Esophagus squamous epithelium (tissue), 5 donors: ENCODE measurements at regions not wholly inside any gene's neighbourhood (a gene's known extent, or its start where the extent isn't known, plus 50 kb on each side); places are given as distances from the start of the nearest gene placed in this dataset.
"Not testable (repeated sequence)": the region's sequence is repeated elsewhere in the genome, so short reads cannot be mapped to it uniquely, and the experiment has no call there.

Experiments used
- DNase-seq: peaks from one replicate; lab custom pipeline; 2025; lab: John Stamatoyannopoulos, UW
- H3K27ac ChIP-seq, 4 donors: fragments of 200-600 bp; sonication (generic); one replicate each; pipeline ENCODE4 v1.5.1; 2016 to 2019; ENCODE audit warnings: mild to moderate bottlenecking in 1 of 4
- H3K27me3 ChIP-seq, 4 donors: fragments of 200-600 bp; sonication (generic); 1 replicate in 3 of 4; 2 replicates in 1 of 4; pipeline versions ENCODE4 v1.5.1 to v1.6.0; 2017 to 2021; ENCODE audit warnings: antibody characterized with exemption in 1 of 4
- H3K36me3 ChIP-seq, 3 donors: fragments of 200-600 bp; sonication (generic); one replicate each; pipeline ENCODE4 v1.5.1; 2016 to 2019
- H3K4me1 ChIP-seq, 3 donors: fragments of 200-600 bp; sonication (generic); one replicate each; pipeline ENCODE4 v1.5.1; 2017 to 2019
- H3K4me3 ChIP-seq, 4 donors: fragments of 200-600 bp; sonication (generic); 1 replicate in 3 of 4; 2 replicates in 1 of 4; pipeline ENCODE4 v1.5.1; 2016 to 2019; ENCODE audit warnings: mild to moderate bottlenecking in 2 of 4, moderate library complexity in 1 of 4
- H3K9me3 ChIP-seq, 3 donors: fragments of 200-600 bp; sonication (generic); one replicate each; pipeline ENCODE4 v1.5.1; 2016 to 2019
- CTCF ChIP-seq, 6 experiments: fragments of 450-650 bp in 4 of 6; fragments of 200-600 bp in 2 of 6; sonication (generic) in 2 of 6; IDR thresholded peaks; one replicate each; pipeline ENCODE4 v1.5.1; 2016 to 2019; ENCODE audit warnings: antibody characterized with exemption in 6 of 6, mild to moderate bottlenecking in 4 of 6, moderate library complexity in 4 of 6
- POLR2A ChIP-seq, 4 donors: fragments of 450-650 bp; IDR thresholded peaks; one replicate each; pipeline ENCODE4 v1.6.1; 2017; ENCODE audit warnings: antibody characterized with exemption in 4 of 4, mild to moderate bottlenecking in 4 of 4, moderate library complexity in 3 of 4
- WGBS, 2 donors: methylation state at CpG; one replicate each; pipeline ENCODE4 v1.1.5; 2018; 5-methylcytosine and 5-hydroxymethylcytosine counted together
- intact Hi-C: fragments of 100-400 bp; cut with DNase I; formaldehyde crosslinking; loops from one replicate; pipeline ENCODE4 v1.15.0; 2022
- donor health status: DM: yes; HTN: yes; CAD: no.

GRCh38 chr6:168242111-168242939 lies 77.3 kb downstream of the DACT2 start:
- peaks cover 0 to 5% (median 0%) of the 10 kb centered on the region in 4 donors for H3K27me3 ChIP-seq
- H3K9me3 ChIP-seq, result no peaks in the 10 kb centered on the region
- peaks cover 0 to 23% (median 0%) of the 10 kb centered on the region in 3 donors for H3K4me1 ChIP-seq
- H3K4me3 ChIP-seq, result no peak overlapping the region
- intact Hi-C loops, result no loop called here
- H3K27ac ChIP-seq, result no peak overlapping the region
- TF ChIP-seq CTCF (IDR thresholded peaks at IDR 0.05) (no peak), POLR2A (IDR thresholded peaks at IDR 0.05) (no peak)
- no peaks in the 10 kb centered on the region for H3K36me3 ChIP-seq
- DNase-seq, result no peak
- WGBS, 2 donors, result 88 to 94% methylated on average over 6 to 9 of the region's 9 CpGs

- no peaks in the 10 kb centered on the region for H3K9me3 ChIP-seq
- TF ChIP-seq POLR2A (IDR thresholded peaks at IDR 0.05), result no peak
- no peak for TF ChIP-seq CTCF (IDR thresholded peaks at IDR 0.05)
- H3K36me3 ChIP-seq, result no peaks in the 10 kb centered on the region
- H3K4me3 ChIP-seq, result no peak overlapping the region
- peaks cover 0 to 19% (median 0%) of the 10 kb centered on the region in 3 donors for H3K4me1 ChIP-seq
- 51 to 88% methylated on average over 4 to 5 of the region's 5 CpGs for WGBS, 2 donors
- peaks cover 0 to 3% (median 0%) of the 10 kb centered on the region in 4 donors for H3K27me3 ChIP-seq
- intact Hi-C loops, result no loop called here
- H3K27ac ChIP-seq, result no peak overlapping the region
- DNase-seq, result no peak
Measured at GRCh38 chr6:168240160-168240559, 79.4 kb downstream of the DACT2 start.

GRCh38 chr6:168239044-168239773 lies 80.4 kb downstream of the DACT2 start:
- H3K27ac ChIP-seq, result peak overlapping the region in 1 of 4 donors; percentile 50
- TF ChIP-seq CTCF (IDR thresholded peaks at IDR 0.05), result no peak
- no peak for TF ChIP-seq POLR2A (IDR thresholded peaks at IDR 0.05)
- DNase-seq, result no peak
- H3K36me3 ChIP-seq, result no peaks in the 10 kb centered on the region
- 60 to 72% methylated on average over 16 to 20 of the region's 21 CpGs for WGBS, 2 donors
- no peaks in the 10 kb centered on the region for H3K27me3 ChIP-seq
- intact Hi-C loops, result no loop called here
- H3K4me1 ChIP-seq, result peaks cover 0 to 19% (median 0%) of the 10 kb centered on the region in 3 donors
- H3K9me3 ChIP-seq, result no peaks in the 10 kb centered on the region
- no peak overlapping the region for H3K4me3 ChIP-seq

GRCh38 chr6:168238159-168238909 lies 81.2 kb downstream of the DACT2 start:
- H3K27ac ChIP-seq, result peak overlapping the region in 3 of 4 donors; percentile 6 to 50 (median 20)
- H3K27me3 ChIP-seq, result no peaks in the 10 kb centered on the region
- no peak overlapping the region for H3K4me3 ChIP-seq
- DNase-seq, result no peak
- peaks cover 0 to 19% (median 0%) of the 10 kb centered on the region in 3 donors for H3K4me1 ChIP-seq
- 39 to 51% methylated on average over 11 of the region's 11 CpGs for WGBS, 2 donors
- H3K36me3 ChIP-seq, result no peaks in the 10 kb centered on the region
- intact Hi-C loops, result no loop called here
- H3K9me3 ChIP-seq, result no peaks in the 10 kb centered on the region
- TF ChIP-seq POLR2A (IDR thresholded peaks at IDR 0.05), result no peak
- TF ChIP-seq CTCF (IDR thresholded peaks at IDR 0.05), result no peak

GRCh38 chr6:168233875-168234213 lies 85.7 kb downstream of the DACT2 start:
- Histone ChIP-seq H3K27me3 (peaks cover 0 to 17% (median 0%) of the 10 kb centered on the region in 4 donors), H3K4me1 (peaks cover 0 to 11% (median 0%) of the 10 kb centered on the region in 3 donors)
- H3K4me3 ChIP-seq, H3K36me3 ChIP-seq, intact Hi-C loops, H3K9me3 ChIP-seq, DNase-seq, H3K27ac ChIP-seq: not testable (repeated sequence)
- WGBS, 2 donors, result 74 to 83% methylated on average over 7 of the region's 7 CpGs
